LNCaP clone FGC (cell line): ENCODE measurements at regions not wholly inside any gene's neighbourhood (a gene's known extent, or its start where the extent isn't known, plus 50 kb on each side); places are given as distances from the start of the nearest gene placed in this dataset.

Experiments used
- DNase-seq: peaks from one replicate; pipeline ENCODE4 v3.0.0-alpha.2; 2011; ENCODE audit warnings: low read depth
- H3K4me3 ChIP-seq: 2 replicates; pipeline ENCODE4 v1.5.1; 2011; ENCODE audit warnings: mild to moderate bottlenecking, low read depth, low read length, control low read depth
- CTCF ChIP-seq: IDR thresholded peaks from 2 replicates; pipeline ENCODE4 v1.5.1; 2012; ENCODE audit warnings: mild to moderate bottlenecking; ENCODE audit not compliant: control insufficient read depth, insufficient read depth; ENCODE audit errors: extremely low read depth

DNA sequence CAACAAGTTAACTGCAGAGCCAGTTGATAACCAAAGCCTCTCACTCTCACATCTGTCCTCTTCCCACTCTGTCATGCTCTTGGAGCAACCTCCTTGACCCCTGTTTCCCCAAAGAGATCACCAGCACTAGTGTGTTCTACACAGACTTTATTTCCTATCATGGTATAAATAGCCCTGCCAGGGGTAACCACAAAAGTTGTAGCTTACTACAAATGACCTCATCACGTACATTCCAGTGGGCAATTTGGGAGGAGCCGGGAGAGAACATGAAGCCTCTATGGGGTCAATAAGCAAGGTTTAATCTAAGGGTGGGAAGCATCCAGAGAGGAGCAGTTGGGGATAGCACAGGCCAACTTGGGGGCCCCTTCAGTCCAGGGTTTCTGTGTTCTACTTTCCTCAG, 186.5 kb downstream of the KCNA5 start:
- no peak for TF ChIP-seq CTCF
- no peak for DNase-seq
- no peak overlapping the region for H3K4me3 ChIP-seq

- H3K4me3 ChIP-seq = no peak overlapping the region
- no peak for TF ChIP-seq CTCF
- no peak for DNase-seq
These were observed 187.2 kb downstream of the KCNA5 start for GRCh38 chr12:5230861-5231260.

DNA sequence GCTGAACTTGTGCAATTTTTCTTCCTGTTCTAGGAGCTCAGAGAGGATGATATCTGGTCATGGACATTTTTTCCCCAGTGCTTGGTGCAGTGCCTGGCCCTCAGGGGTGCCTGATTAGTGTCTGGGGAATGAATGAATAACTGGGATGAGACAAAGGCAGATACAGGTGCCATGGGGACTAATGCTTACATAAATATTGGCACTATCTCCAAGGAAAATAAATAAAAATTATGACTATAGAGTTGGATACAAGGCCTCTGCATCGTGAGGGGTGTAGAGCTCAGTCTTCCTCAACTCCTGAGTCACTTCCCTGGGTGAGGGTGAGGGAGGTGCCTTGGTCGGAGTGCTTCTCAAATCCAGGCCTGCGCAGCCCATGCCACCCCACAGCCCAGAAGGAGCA, 188.6 kb downstream of the KCNA5 start:
- no peak overlapping the region for H3K4me3 ChIP-seq
- TF ChIP-seq CTCF = no peak
- DNase-seq = no peak

- DNase-seq = no peak
- TF ChIP-seq CTCF = no peak
These were observed 189.3 kb downstream of the KCNA5 start for GRCh38 chr12:5232826-5233500.

DNA sequence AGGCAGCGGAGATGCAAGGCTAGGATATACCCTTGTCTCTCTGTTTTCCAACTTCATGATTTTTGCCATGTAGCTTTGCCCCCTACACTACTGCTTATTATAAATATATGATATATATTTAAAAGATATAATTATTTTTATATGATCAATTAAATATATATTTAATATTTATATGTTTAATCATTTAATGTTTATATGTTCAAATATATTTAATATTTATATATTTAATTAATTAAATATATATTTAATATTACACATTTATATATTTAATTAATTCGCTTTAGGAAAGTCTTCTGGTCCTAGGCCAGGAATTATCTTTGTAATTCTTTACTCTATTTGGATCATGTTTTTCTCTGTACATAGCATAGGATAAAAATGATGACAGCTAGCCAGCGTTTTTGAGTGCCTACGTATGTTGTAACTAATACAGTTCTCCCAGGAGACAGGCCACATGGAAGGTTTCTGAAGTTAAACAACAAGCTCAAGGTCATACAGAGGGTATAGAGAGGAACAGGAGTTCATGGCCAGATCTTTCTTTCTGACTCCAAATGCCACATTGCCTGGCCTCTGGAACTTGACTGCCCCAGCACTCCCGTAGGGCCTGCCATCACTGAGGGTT, 192.5 kb downstream of the KCNA5 start:
- no peak for TF ChIP-seq CTCF
- DNase-seq = no peak
- no peak overlapping the region for H3K4me3 ChIP-seq

More at GRCh38 chr12:5232826-5233500, 189.3 kb downstream of the KCNA5 start:
- H3K4me3 ChIP-seq = no peak overlapping the region

DNA sequence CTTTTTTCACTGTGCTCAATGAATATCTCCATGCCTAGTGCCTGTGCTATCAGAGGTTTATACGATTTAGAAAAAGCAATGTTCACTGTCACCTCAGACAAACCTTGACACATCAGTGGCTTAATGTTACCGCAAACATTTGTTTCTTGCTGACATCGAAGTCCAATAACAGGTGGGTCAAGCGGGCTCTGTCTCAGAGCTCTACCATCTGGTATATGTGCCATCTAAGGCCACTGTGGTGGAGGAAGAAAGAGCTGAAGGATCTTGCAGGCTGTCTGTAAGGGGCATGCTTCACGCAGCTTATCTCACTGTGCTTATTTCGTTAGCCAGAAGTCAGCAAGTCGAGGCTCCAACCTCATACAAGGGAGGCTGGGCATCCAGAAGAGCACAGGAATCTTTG, 189.5 kb upstream of the NTF3 start:
- no peak overlapping the region for H3K4me3 ChIP-seq
- TF ChIP-seq CTCF = no peak
- no peak for DNase-seq

DNA sequence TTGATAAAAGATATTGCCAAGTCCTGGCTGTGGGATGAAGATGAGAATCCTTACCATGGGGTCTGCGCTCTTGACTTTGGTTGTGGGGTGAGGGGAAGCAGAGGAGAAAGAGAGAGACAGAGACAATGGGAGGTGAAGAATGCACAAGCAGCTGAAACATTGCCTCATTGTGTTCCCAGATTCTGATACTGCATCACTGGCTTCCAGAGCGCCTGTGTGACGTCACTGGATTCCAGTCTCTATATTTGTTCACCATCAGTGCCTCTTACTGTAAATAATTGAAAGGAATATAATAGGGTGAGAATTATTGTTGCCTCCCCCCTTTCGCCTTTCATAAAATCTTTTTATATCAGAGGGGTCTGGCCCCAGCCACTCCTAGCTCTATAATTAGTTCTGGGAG, 188.9 kb upstream of the NTF3 start:
- no peak for DNase-seq
- no peak overlapping the region for H3K4me3 ChIP-seq
- no peak for TF ChIP-seq CTCF
